GM12891 (cell line): ENCODE measurements at regions not wholly inside any gene's neighbourhood (a gene's known extent, or its start where the extent isn't known, plus 50 kb on each side); places are given as distances from the start of the nearest gene placed in this dataset.

Experiments used
- DNase-seq: peaks from one replicate; pipeline ENCODE4 v3.0.0; 2011; ENCODE audit warnings: low spot score; ENCODE audit not compliant: insufficient read length
- FAIRE-seq: peaks from 2 replicates; lab custom pipeline; 2011; peaks lifted over from hg19 to GRCh38; lab: Jason Lieb, UNC
- PAX5 ChIP-seq: IDR thresholded peaks from 2 replicates; pipeline ENCODE4 v1.6.1; 2011; ENCODE audit warnings: low read length, moderate library complexity, mild to moderate bottlenecking; ENCODE audit not compliant: insufficient read depth, severe bottlenecking
- POLR2A ChIP-seq: IDR thresholded peaks from 2 replicates; pipeline ENCODE4 v1.6.1; 2011; ENCODE audit warnings: low read depth, low read length, control low read depth
- POLR2AphosphoS5 ChIP-seq: IDR thresholded peaks from 2 replicates; pipeline ENCODE4 v1.6.1; 2011; ENCODE audit warnings: low read depth, low read length, control low read depth
- POU2F2 ChIP-seq: IDR thresholded peaks from 2 replicates; pipeline ENCODE4 v1.6.1; 2011; ENCODE audit warnings: low read depth, mild to moderate bottlenecking, control low read depth, low read length, moderate library complexity
- SPI1 ChIP-seq: IDR thresholded peaks from 2 replicates; pipeline ENCODE4 v1.6.1; 2011; ENCODE audit warnings: low read depth, low read length, control low read depth
- TAF1 ChIP-seq: IDR thresholded peaks from 2 replicates; pipeline ENCODE4 v1.6.1; 2011; ENCODE audit warnings: low read depth, low read length, control low read depth

DNA sequence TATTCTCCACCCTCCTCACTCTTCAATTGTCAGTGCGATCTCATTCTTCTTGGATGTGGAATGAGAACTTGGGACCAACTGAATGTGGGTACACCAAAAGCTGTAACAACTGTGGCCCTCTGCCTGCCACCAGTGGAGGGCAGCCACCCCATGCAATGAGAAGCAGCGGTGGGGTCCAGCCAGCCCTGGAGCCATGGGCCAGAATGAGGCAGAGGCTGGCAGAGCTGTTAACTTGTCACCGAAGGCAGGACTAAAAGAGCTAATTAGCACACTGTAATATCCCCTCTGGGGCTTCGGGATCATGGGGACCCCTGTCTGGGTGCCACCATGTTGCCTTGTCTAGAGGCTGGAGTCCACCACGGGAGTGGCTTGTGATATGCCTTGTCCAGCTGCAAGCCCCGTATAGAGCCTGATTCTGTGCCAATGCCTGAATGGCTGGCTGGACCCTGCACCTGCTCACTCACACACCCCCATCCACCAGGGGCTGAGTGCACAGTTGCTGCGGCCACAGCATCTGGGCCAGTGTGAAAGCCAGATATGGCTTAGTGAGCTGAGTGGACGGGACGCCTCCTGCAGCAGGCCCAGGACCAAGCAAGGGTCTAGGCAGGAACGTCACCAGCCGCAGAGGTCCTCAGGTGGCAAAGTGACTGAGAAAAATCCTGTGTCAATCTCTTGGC lies 680.5 kb downstream of the DSC3 start:
- no peak for FAIRE-seq
- no peak for DNase-seq
- TF ChIP-seq POLR2A: no peak

DNA sequence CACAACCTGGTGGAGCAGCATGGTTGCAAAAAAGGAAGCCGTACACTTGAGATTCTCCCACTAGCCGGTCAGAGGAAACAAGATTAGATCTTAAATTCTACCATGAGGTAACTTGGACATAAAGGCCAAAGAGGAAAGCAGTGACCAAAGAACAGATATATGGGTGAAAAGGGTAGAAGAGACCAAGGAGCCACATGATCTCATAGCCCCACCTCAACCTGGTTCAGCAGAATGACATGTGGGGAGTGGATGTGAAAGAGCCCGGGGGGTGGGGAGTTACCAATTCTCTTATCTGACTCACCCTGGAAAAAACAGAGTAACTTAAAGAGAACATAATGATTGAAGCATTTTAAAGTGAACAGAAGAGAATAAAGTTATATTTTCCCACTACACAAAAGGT lies 683.0 kb downstream of the DSC3 start:
- no peak for DNase-seq
- TF ChIP-seq POLR2A (no peak), POU2F2 (no peak), TAF1 (no peak), SPI1 (no peak), POLR2AphosphoS5 (no peak), PAX5 (no peak)
- no peak for FAIRE-seq

DNA sequence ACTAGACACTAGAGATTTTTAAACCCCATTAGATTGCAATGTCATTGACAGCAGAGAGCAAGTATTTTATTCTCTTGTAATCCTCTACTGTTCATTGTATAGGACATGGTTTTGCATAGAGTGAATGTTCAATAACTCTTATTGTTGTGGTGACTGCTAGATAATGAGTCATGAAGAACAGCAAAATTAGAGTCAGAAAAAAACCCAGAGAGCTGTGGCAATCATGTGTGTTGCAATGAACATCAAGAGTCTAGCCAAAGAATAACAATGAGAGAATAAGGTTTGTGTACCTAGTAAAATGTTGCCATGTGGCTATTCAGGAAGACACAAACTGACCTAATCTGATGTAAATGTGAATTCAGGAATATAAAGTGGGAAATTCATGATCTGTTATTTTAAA lies 684.0 kb downstream of the DSC3 start:
- FAIRE-seq (no peak), DNase-seq (no peak)
- TF ChIP-seq POU2F2: no peak
- no peak for TF ChIP-seq TAF1
- TF ChIP-seq SPI1: no peak
- no peak for TF ChIP-seq PAX5
- TF ChIP-seq POLR2AphosphoS5: no peak
- no peak for TF ChIP-seq POLR2A

- no peak for FAIRE-seq
- TF ChIP-seq PAX5: no peak
- TF ChIP-seq POU2F2: no peak
- TF ChIP-seq TAF1: no peak
- TF ChIP-seq POLR2A: no peak
- no peak for TF ChIP-seq POLR2AphosphoS5
- TF ChIP-seq SPI1: no peak
- no peak for DNase-seq
Measured at GRCh38 chr18:30352551-30353168, 689.9 kb downstream of the DSC3 start.

- DNase-seq (no peak), FAIRE-seq (no peak)
- TF ChIP-seq POLR2A (no peak), POU2F2 (no peak), POLR2AphosphoS5 (no peak), SPI1 (no peak), PAX5 (no peak), TAF1 (no peak)
Measured at GRCh38 chr18:30350263-30350662, 692.3 kb downstream of the DSC3 start.

GRCh38 chr18:30343090-30343489 lies 699.5 kb downstream of the DSC3 start:
- TF ChIP-seq TAF1: no peak
- TF ChIP-seq PAX5: no peak
- no peak for TF ChIP-seq POU2F2
- TF ChIP-seq POLR2AphosphoS5: no peak
- no peak for TF ChIP-seq SPI1
- FAIRE-seq: no peak
- DNase-seq: no peak

DNA sequence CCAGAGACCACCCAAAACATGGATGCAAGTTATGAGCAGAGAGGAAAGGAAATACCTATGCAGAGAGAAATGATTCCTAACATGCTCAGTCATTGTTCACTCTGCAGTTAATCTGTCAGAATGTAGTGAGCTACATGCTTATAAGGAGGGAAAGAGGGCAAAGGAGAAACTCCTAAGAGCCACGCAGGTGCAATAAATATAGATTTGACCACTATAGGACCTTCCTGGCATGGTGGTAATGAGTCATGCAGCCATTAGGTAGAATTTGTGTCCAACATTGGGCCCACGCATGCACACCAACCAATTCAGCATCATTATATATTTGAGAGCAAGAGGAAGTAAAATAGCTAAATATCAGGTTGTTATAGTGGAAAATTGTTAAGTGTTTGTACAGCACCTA lies 699.9 kb downstream of the DSC3 start:
- TF ChIP-seq TAF1 (no peak), SPI1 (no peak), PAX5 (no peak), POU2F2 (no peak)
- FAIRE-seq (no peak), DNase-seq (no peak)

DNA sequence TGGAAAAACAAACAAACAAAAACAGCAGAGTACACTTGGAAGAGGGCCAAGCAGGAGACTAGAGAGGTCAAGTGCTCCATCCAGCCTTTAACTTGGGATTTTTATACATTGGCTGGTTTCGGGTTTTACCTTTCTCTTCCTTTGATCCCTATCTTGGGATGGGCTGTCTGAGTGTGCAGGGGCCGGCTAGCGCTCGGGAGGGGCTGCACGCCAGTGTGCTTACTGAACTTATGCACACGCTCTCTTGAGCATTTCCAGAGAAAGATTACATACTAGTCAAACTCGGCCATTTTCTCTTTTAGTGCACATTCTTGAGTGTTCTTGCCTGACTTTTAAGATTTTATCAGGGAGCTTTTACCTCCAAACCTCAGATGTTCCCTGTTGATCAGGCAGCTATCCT lies 707.8 kb downstream of the DSC3 start:
- FAIRE-seq (no peak), DNase-seq (no peak)
- no peak for TF ChIP-seq SPI1
- no peak for TF ChIP-seq POLR2A
- TF ChIP-seq POLR2AphosphoS5: no peak
- TF ChIP-seq TAF1: no peak
- TF ChIP-seq PAX5: no peak
- TF ChIP-seq POU2F2: no peak

GRCh38 chr18:30333310-30333709 lies 709.2 kb downstream of the DSC3 start:
- TF ChIP-seq SPI1 (no peak), POLR2A (no peak)
- FAIRE-seq (no peak), DNase-seq (no peak)

DNA sequence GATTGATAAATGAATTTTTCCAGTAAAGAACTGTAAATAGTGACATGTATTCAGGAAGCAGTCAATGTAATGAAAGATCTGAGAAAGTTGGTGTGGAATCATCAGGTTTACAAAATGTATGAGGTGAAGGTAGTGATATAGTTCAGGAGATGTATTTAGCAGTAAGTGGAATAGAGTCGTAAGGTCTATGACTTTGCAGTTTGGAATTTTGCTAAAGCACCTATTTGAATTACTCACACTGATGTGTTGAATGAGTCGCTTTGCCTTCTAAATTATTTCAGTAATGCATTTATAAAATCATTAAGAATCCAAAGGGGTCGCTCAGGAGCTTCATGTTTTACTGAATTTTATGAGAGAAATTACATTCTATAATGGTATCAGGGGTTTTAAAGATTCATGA lies 713.7 kb downstream of the DSC3 start:
- TF ChIP-seq POLR2A (no peak), SPI1 (no peak), POLR2AphosphoS5 (no peak), TAF1 (no peak), PAX5 (no peak), POU2F2 (no peak)
- no peak for DNase-seq
- no peak for FAIRE-seq

GRCh38 chr18:30302181-30302580 lies 740.4 kb downstream of the DSC3 start:
- no peak for TF ChIP-seq POLR2A
- TF ChIP-seq SPI1: no peak
- no peak for TF ChIP-seq POLR2AphosphoS5
- no peak for TF ChIP-seq POU2F2
- TF ChIP-seq PAX5: no peak
- TF ChIP-seq TAF1: no peak
- FAIRE-seq (no peak), DNase-seq (no peak)

DNA sequence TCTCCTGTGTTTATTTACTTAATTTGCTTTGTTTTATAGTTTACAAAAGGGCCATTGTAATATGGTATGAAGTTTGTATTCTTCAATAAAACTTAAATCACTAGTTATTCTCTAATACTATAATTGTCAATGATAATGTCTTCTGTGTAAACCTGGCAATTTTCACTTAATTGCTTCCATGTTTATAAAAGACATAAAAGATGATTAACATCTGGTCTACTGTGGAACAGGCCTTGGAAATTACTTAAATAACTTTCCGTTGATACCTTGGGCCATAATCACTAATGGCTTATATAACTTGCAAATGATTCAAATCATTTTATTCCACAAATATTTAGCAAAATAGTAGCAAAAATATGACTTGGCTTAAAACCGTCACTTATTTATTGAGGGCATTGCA lies 743.8 kb downstream of the DSC3 start:
- DNase-seq (no peak), FAIRE-seq (no peak)
- TF ChIP-seq POLR2AphosphoS5: no peak
- TF ChIP-seq SPI1: no peak
- TF ChIP-seq PAX5: no peak
- TF ChIP-seq POLR2A: no peak
- no peak for TF ChIP-seq POU2F2
- TF ChIP-seq TAF1: no peak
